Karpas-422 (cell line): ENCODE measurements at regions not wholly inside any gene's neighbourhood (a gene's known extent, or its start where the extent isn't known, plus 50 kb on each side); places are given as distances from the start of the nearest gene placed in this dataset.
A peak's percentile ranks its signal among the peaks of the same experiment; 100 is the strongest.

Experiments
- DNase-seq: peaks from one replicate; pipeline ENCODE4 v3.0.0-alpha.2; 2015
- H2AFZ ChIP-seq: fragments of 200-600 bp; sonication (generic); 2 replicates; pipeline ENCODE4 v1.6.1; 2014; ENCODE audit warnings: antibody characterized with exemption, low read length, mixed read lengths
- H3K27ac ChIP-seq: fragments of 200-600 bp; sonication (generic); 2 replicates; pipeline ENCODE4 v1.5.1; 2014; ENCODE audit warnings: mild to moderate bottlenecking, low read length, moderate library complexity
- H3K27me3 ChIP-seq: fragments of 200-600 bp; sonication (generic); 2 replicates; pipeline ENCODE4 v1.6.1; 2014; ENCODE audit warnings: low read length, mixed read lengths
- H3K36me3 ChIP-seq: fragments of 200-600 bp; sonication (generic); 2 replicates; pipeline ENCODE4 v1.6.1; 2014; ENCODE audit warnings: low read length, mixed read lengths; ENCODE audit not compliant: insufficient read depth
- H3K4me1 ChIP-seq: fragments of 200-600 bp; sonication (generic); 2 replicates; pipeline ENCODE4 v1.6.1; 2014; ENCODE audit warnings: mild to moderate bottlenecking, low read length, mixed read lengths
- H3K4me2 ChIP-seq: fragments of 200-600 bp; sonication (generic); 2 replicates; pipeline ENCODE4 v1.6.1; 2014; ENCODE audit warnings: low read length, low read depth, mild to moderate bottlenecking; ENCODE audit not compliant: poor library complexity, severe bottlenecking
- H3K4me3 ChIP-seq: fragments of 200-600 bp; sonication (generic); 2 replicates; pipeline ENCODE4 v1.5.1; 2014; ENCODE audit warnings: mild to moderate bottlenecking, antibody characterized with exemption, low read length, mixed read lengths
- H3K79me2 ChIP-seq: fragments of 200-600 bp; sonication (generic); 2 replicates; pipeline ENCODE4 v1.6.1; 2014; ENCODE audit warnings: mild to moderate bottlenecking, low read length, mixed read lengths
- H3K9ac ChIP-seq: fragments of 200-600 bp; sonication (generic); 2 replicates; pipeline ENCODE4 v1.6.0; 2014; ENCODE audit warnings: low read length
- H3K9me2 ChIP-seq: fragments of 200-600 bp; sonication (generic), shearing (Covaris generic); replicated peaks from 2 replicates; pipeline ENCODE4 v1.6.0; 2014; ENCODE audit warnings: mild to moderate bottlenecking, low read length, moderate library complexity; ENCODE audit not compliant: insufficient read depth
- H3K9me3 ChIP-seq: fragments of 300-700, 200-600 bp; sonication (generic); 2 replicates; pipeline ENCODE4 v1.6.1; 2014; ENCODE audit warnings: low read length, mixed read lengths
- H4K20me1 ChIP-seq: fragments of 200-600 bp; sonication (generic); 2 replicates; pipeline ENCODE4 v1.6.1; 2014; ENCODE audit warnings: mild to moderate bottlenecking, antibody characterized with exemption, low read length, low read depth; ENCODE audit not compliant: insufficient read depth

GRCh38 chr22:27269751-27270543 lies 531.6 kb downstream of the MN1 start:
- no peak overlapping the region for H3K9ac ChIP-seq
- no peaks in the 10 kb centered on the region for H3K36me3 ChIP-seq
- no peak overlapping the region for H3K4me2 ChIP-seq
- no peaks in the 10 kb centered on the region for H4K20me1 ChIP-seq
- no peak overlapping the region for H3K4me3 ChIP-seq
- H3K27ac ChIP-seq = no peak overlapping the region
- no peaks in the 10 kb centered on the region; the same call in 1 of the 2 replicates for H3K27me3 ChIP-seq
- no peaks in the 10 kb centered on the region for H3K9me2 ChIP-seq
- no peak overlapping the region for H2AFZ ChIP-seq
- DNase-seq = no peak
- no peaks in the 10 kb centered on the region for H3K9me3 ChIP-seq
- H3K79me2 ChIP-seq = no peaks in the 10 kb centered on the region
- no peaks in the 10 kb centered on the region for H3K4me1 ChIP-seq

GRCh38 chr22:27270818-27271510 lies 530.6 kb downstream of the MN1 start:
- no peaks in the 10 kb centered on the region for H3K4me1 ChIP-seq
- H3K4me2 ChIP-seq = no peak overlapping the region
- no peak for DNase-seq
- H3K36me3 ChIP-seq = no peaks in the 10 kb centered on the region
- no peaks in the 10 kb centered on the region for H4K20me1 ChIP-seq
- no peak overlapping the region for H3K9ac ChIP-seq
- H3K27me3 ChIP-seq = no peaks in the 10 kb centered on the region; the same call in 1 of the 2 replicates
- no peak overlapping the region for H3K4me3 ChIP-seq
- H3K27ac ChIP-seq = no peak overlapping the region
- no peaks in the 10 kb centered on the region for H3K79me2 ChIP-seq
- no peaks in the 10 kb centered on the region for H3K9me3 ChIP-seq
- no peaks in the 10 kb centered on the region for H3K9me2 ChIP-seq
- no peak overlapping the region for H2AFZ ChIP-seq

- no peaks in the 10 kb centered on the region for H4K20me1 ChIP-seq
- no peak overlapping the region for H3K27ac ChIP-seq
- no peaks in the 10 kb centered on the region for H3K4me1 ChIP-seq
- H3K9me3 ChIP-seq = 0 out of 2 replicates have a peak, but pooled peaks cover 4% of the 10 kb centered on the region
- no peaks in the 10 kb centered on the region for H3K9me2 ChIP-seq
- no peak overlapping the region for H3K4me3 ChIP-seq
- no peak overlapping the region for H3K4me2 ChIP-seq
- H3K36me3 ChIP-seq = no peaks in the 10 kb centered on the region
- H3K79me2 ChIP-seq = no peaks in the 10 kb centered on the region
- H3K9ac ChIP-seq = no peak overlapping the region
- H3K27me3 ChIP-seq = peaks cover 6% of the 10 kb centered on the region; the same call in 1 of the 2 replicates
- no peak overlapping the region for H2AFZ ChIP-seq
- no peak for DNase-seq
These were observed 528.1 kb downstream of the MN1 start for GRCh38 chr22:27273436-27273835.

- H3K4me3 ChIP-seq = no peak overlapping the region
- H3K36me3 ChIP-seq = no peaks in the 10 kb centered on the region
- H3K9me3 ChIP-seq = 0 out of 2 replicates have a peak, but pooled peaks cover 4% of the 10 kb centered on the region
- no peak overlapping the region for H2AFZ ChIP-seq
- H3K27ac ChIP-seq = no peak overlapping the region
- no peaks in the 10 kb centered on the region for H4K20me1 ChIP-seq
- H3K4me1 ChIP-seq = no peaks in the 10 kb centered on the region
- DNase-seq = no peak
- no peaks in the 10 kb centered on the region for H3K79me2 ChIP-seq
- H3K9me2 ChIP-seq = no peaks in the 10 kb centered on the region
- no peak overlapping the region for H3K4me2 ChIP-seq
- H3K27me3 ChIP-seq = peaks cover 6% of the 10 kb centered on the region; the same call in 1 of the 2 replicates
- no peak overlapping the region for H3K9ac ChIP-seq
These were observed 527.7 kb downstream of the MN1 start for GRCh38 chr22:27273853-27274252.

- Histone ChIP-seq H3K9ac (no peak overlapping the region), H3K27me3 (peaks cover 6% of the 10 kb centered on the region; the same call in 1 of the 2 replicates), H2AFZ (no peak overlapping the region), H3K9me3 (0 out of 2 replicates have a peak, but pooled peaks cover 4% of the 10 kb centered on the region), H3K4me1 (no peaks in the 10 kb centered on the region), H3K4me3 (no peak overlapping the region), H3K36me3 (no peaks in the 10 kb centered on the region), H3K9me2 (no peaks in the 10 kb centered on the region), H3K4me2 (no peak overlapping the region), H3K27ac (no peak overlapping the region), H3K79me2 (no peaks in the 10 kb centered on the region), H4K20me1 (no peaks in the 10 kb centered on the region)
- no peak for DNase-seq
These were observed 526.6 kb downstream of the MN1 start for GRCh38 chr22:27274770-27275449.

GRCh38 chr22:27278946-27279345 lies 522.6 kb downstream of the MN1 start:
- H3K27me3 ChIP-seq = peaks cover 10% of the 10 kb centered on the region; the same call in 1 of the 2 replicates
- peaks cover 10% of the 10 kb centered on the region; the same call in 1 of the 2 replicates for H3K9me3 ChIP-seq
- no peaks in the 10 kb centered on the region for H3K79me2 ChIP-seq
- no peak overlapping the region for H2AFZ ChIP-seq
- no peaks in the 10 kb centered on the region for H3K9me2 ChIP-seq
- no peaks in the 10 kb centered on the region for H3K36me3 ChIP-seq
- DNase-seq = no peak
- H4K20me1 ChIP-seq = no peaks in the 10 kb centered on the region
- H3K4me1 ChIP-seq = peaks cover 2% of the 10 kb centered on the region; the same call in 1 of the 2 replicates
- no peak overlapping the region for H3K4me2 ChIP-seq
- H3K4me3 ChIP-seq = no peak overlapping the region
- no peak overlapping the region for H3K9ac ChIP-seq
- H3K27ac ChIP-seq = no peak overlapping the region

- Histone ChIP-seq H3K9me3 (peaks cover 9% of the 10 kb centered on the region; the same call in 1 of the 2 replicates), H2AFZ (peak overlapping the region; percentile 92; the same call in 1 of the 2 replicates), H3K27ac (no peak overlapping the region), H3K9ac (no peak overlapping the region), H3K27me3 (peaks cover 6% of the 10 kb centered on the region; the same call in 1 of the 2 replicates), H3K4me2 (no peak overlapping the region), H3K36me3 (no peaks in the 10 kb centered on the region), H3K79me2 (no peaks in the 10 kb centered on the region), H3K4me1 (peaks cover 2% of the 10 kb centered on the region; the same call in 1 of the 2 replicates), H4K20me1 (no peaks in the 10 kb centered on the region), H3K9me2 (no peaks in the 10 kb centered on the region), H3K4me3 (no peak overlapping the region)
- DNase-seq = no peak
These were observed 518.3 kb downstream of the MN1 start for GRCh38 chr22:27283240-27283639.
